ENCODE measurements at regions not wholly inside any gene's neighbourhood (a gene's known extent, or its start where the extent isn't known, plus 50 kb on each side); places are given as distances from the start of the nearest gene placed in this dataset.

DNA sequence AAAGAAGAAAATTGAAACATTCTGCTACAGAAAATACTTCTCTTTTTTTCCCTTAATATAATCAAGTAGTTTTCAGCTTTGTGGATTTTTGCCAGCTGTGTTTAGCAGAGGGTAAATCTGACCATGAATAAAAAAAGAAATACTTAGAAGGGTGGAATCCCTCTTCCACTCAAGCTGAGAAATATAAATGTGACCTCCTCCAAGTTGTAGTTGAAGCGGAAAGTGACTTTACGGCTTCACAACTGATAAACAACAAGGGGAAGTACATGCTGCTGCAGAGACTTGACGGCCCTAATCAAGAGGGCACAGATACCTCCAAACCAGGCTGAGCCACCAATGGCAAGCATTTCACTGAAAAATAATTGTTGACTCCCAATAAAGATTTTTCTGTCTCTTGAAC is 785.0 kb downstream of the SLITRK5 start:
- TF ChIP-seq, protein P1, sequence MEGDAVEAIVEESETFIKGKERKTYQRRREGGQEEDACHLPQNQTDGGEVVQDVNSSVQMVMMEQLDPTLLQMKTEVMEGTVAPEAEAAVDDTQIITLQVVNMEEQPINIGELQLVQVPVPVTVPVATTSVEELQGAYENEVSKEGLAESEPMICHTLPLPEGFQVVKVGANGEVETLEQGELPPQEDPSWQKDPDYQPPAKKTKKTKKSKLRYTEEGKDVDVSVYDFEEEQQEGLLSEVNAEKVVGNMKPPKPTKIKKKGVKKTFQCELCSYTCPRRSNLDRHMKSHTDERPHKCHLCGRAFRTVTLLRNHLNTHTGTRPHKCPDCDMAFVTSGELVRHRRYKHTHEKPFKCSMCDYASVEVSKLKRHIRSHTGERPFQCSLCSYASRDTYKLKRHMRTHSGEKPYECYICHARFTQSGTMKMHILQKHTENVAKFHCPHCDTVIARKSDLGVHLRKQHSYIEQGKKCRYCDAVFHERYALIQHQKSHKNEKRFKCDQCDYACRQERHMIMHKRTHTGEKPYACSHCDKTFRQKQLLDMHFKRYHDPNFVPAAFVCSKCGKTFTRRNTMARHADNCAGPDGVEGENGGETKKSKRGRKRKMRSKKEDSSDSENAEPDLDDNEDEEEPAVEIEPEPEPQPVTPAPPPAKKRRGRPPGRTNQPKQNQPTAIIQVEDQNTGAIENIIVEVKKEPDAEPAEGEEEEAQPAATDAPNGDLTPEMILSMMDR (IDR thresholded peaks at IDR 0.05) = no peak
- Histone ChIP-seq H3K36me3 (no peaks in the 10 kb centered on the region), H3K4me3 (no peak overlapping the region), H3K9me3 (no peaks in the 10 kb centered on the region), H3K27ac (no peak overlapping the region), H3K27me3 (no peaks in the 10 kb centered on the region), H3K4me1 (no peaks in the 10 kb centered on the region)
- no peak for DNase-seq (ENCODE audit: low spot score in 2 of 2)
- intact Hi-C loops (cut with DNase I) = no loop called here

DNA sequence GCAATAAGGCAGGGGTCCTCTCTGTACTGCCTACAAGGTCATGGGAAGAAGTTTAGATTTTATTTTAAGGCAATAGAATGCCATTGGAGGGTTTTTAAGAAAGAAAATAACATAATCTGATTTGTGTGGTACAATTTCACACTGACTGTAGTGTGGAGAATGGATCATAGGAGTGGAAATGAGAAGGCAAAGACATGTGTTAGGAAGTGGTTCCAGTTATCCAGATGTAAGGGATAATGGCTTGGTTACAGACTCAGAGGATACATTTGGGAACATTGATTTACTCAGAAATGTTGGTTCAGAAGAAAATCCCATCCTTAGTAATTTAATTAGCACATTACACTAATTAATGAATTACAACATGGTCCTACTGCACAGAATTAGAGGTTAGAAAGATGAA is 788.2 kb downstream of the SLITRK5 start:
- Histone ChIP-seq H3K4me3 (no peak overlapping the region), H3K27me3 (no peaks in the 10 kb centered on the region), H3K4me1 (no peaks in the 10 kb centered on the region), H3K36me3 (no peaks in the 10 kb centered on the region), H3K27ac (no peak overlapping the region), H3K9me3 (no peaks in the 10 kb centered on the region)
- no peak for DNase-seq (ENCODE audit: low spot score in 2 of 2)
- intact Hi-C loops (cut with DNase I) = no loop called here
- TF ChIP-seq, protein P1 (IDR thresholded peaks at IDR 0.05) = no peak

DNA sequence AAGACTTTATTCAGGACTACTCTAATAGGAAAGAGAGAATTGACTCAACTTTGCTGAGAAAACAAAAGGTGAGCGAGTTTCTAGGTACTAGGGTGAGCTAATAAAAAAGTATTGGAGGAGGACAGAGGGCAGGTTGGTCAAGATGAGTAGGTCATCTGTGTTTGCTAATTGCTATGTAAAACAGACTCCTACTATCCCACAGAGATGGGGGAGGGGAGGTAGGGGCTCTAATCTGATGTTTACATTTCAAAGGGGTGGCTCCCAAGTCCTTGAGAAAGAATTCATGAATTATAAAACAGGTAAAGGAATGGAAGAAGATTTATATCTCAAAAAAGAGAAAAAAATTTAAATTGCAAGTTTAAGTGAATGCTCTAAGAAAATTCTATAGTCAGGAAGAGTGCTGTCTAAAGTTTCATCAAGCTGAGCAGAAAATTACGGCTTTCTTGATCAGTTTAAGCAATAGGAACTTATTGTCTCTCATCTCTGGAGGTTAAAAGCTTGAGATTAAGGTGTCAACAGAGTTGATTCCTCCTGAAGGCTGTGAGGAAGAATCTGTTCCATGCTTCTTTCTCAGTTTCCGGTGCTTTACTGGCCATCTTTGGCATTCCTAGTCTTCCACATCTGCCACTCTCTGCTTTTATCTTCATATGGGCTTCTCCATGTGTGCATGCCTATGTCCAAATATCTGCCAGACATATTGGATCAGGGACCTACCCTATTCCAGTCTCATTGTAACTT is 790.3 kb downstream of the SLITRK5 start:
- intact Hi-C loops (cut with DNase I) = no loop called here
- TF ChIP-seq, protein P1 (IDR thresholded peaks at IDR 0.05) = no peak

DNA sequence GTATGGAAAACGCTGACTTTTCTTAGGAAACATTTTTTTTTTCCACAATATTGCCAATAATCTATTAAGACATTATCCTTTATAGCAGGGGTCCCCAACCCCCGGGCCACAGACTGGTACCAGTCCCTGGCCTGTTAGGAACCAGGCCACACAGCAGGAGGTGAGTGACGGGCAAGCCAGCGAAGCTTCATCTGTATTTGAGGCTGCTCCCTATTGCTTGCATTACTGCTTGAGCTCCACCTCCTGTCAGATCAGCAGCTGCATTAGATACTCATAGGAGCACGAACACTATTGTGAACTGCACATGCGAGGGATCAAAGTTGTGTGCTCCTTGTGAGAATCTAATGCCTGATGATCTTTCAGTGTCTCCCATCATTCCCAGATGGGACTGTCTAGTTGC is 793.7 kb downstream of the SLITRK5 start:
- H3K4me3 ChIP-seq = no peak overlapping the region
- intact Hi-C loops (cut with DNase I) = no loop called here
- H3K4me1 ChIP-seq = no peaks in the 10 kb centered on the region
- DNase-seq (ENCODE audit: low spot score in 2 of 2) = no peak
- H3K27me3 ChIP-seq = no peaks in the 10 kb centered on the region
- TF ChIP-seq, protein P1 (IDR thresholded peaks at IDR 0.05) = no peak
- H3K9me3 ChIP-seq = no peaks in the 10 kb centered on the region
- H3K27ac ChIP-seq = no peak overlapping the region
- H3K36me3 ChIP-seq = no peaks in the 10 kb centered on the region

More for the DNA sequence above, 790.3 kb downstream of the SLITRK5 start:
- no peaks in the 10 kb centered on the region for H3K27me3 ChIP-seq
- no peak for DNase-seq (ENCODE audit: low spot score in 2 of 2)
- H3K4me3 ChIP-seq = no peak overlapping the region
- no peak overlapping the region for H3K27ac ChIP-seq
- H3K36me3 ChIP-seq = no peaks in the 10 kb centered on the region
- no peaks in the 10 kb centered on the region for H3K4me1 ChIP-seq
- H3K9me3 ChIP-seq = no peaks in the 10 kb centered on the region

DNA sequence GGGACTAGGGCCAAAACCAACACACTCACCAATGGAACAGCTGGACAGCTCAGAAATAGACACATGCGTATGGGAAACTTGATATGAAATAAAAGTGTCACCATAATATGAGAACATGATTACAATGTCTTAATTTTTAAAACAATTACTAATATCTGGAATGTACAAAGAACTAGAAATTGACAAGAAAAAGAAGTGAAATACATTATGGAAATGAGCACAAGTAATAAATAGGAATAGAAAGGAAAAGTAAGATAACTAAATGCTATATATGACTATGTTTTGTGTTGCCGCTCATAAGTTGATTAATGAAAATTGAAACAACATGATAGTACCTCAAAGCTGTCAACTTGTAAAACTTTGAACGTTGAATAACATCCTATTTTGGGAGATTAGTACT is 801.1 kb downstream of the SLITRK5 start:
- DNase-seq (ENCODE audit: low spot score in 2 of 2) = no peak
- intact Hi-C loops (cut with DNase I) = no loop called here

More for the DNA sequence above, 801.1 kb downstream of the SLITRK5 start:
- H3K36me3 ChIP-seq = no peaks in the 10 kb centered on the region
- no peak overlapping the region for H3K4me3 ChIP-seq
- H3K9me3 ChIP-seq = no peaks in the 10 kb centered on the region
- H3K27ac ChIP-seq = no peak overlapping the region
- TF ChIP-seq, protein P1 (IDR thresholded peaks at IDR 0.05) = no peak
- no peaks in the 10 kb centered on the region for H3K4me1 ChIP-seq
- no peaks in the 10 kb centered on the region for H3K27me3 ChIP-seq
